ENCODE measurements at regions not wholly inside any gene's neighbourhood (a gene's known extent, or its start where the extent isn't known, plus 50 kb on each side); places are given as distances from the start of the nearest gene placed in this dataset.

- CTCF ChIA-PET, result no interaction called here
- no peak for TF ChIP-seq L3MBTL2 (conservative IDR thresholded peaks at IDR 0.05)
- TF ChIP-seq HDGF (IDR thresholded peaks at IDR 0.05; ENCODE audit: borderline replicate concordance), result no peak
- no peak for TF ChIP-seq TARDBP (IDR thresholded peaks at IDR 0.05)
- TF ChIP-seq LEF1 (IDR thresholded peaks at IDR 0.05; ENCODE audit: borderline replicate concordance), result no peak
- TF ChIP-seq SUZ12 (IDR thresholded peaks at IDR 0.05), result no peak
- no peak for TF ChIP-seq PKNOX1 (IDR thresholded peaks at IDR 0.05)
- no peak for TF ChIP-seq BHLHE40 (IDR thresholded peaks at IDR 0.05; ENCODE audit: borderline replicate concordance)
- no peak for TF ChIP-seq SP1 (IDR thresholded peaks at IDR 0.05)
- no peak for TF ChIP-seq ZNF384 (IDR thresholded peaks at IDR 0.05)
- DNase-seq (ENCODE audit: extremely low spot score), result no peak
Observed at GRCh38 chr18:77482190-77483085, 232.8 kb downstream of the GALR1 start.

GRCh38 chr18:77486985-77487384 is 237.3 kb downstream of the GALR1 start:
- CTCF ChIA-PET, result no interaction called here
- no peak for DNase-seq (ENCODE audit: extremely low spot score)
- POLR2A ChIA-PET, result no interaction called here
- TF ChIP-seq CTBP1 (IDR thresholded peaks at IDR 0.05; ENCODE audit: borderline replicate concordance) (no peak), ZNF384 (IDR thresholded peaks at IDR 0.05) (no peak), BHLHE40 (IDR thresholded peaks at IDR 0.05; ENCODE audit: borderline replicate concordance) (no peak), ARNT (IDR thresholded peaks at IDR 0.05) (no peak), HDGF (IDR thresholded peaks at IDR 0.05; ENCODE audit: borderline replicate concordance) (no peak), FOXM1 (IDR thresholded peaks at IDR 0.05; ENCODE audit: borderline replicate concordance) (no peak), NFRKB (IDR thresholded peaks at IDR 0.05) (no peak), SUZ12 (IDR thresholded peaks at IDR 0.05) (no peak), FOXK2 (IDR thresholded peaks at IDR 0.05) (no peak), ELF4 (IDR thresholded peaks at IDR 0.05) (no peak), PKNOX1 (IDR thresholded peaks at IDR 0.05) (no peak), FOXA1 (IDR thresholded peaks at IDR 0.05) (no peak), LEF1 (IDR thresholded peaks at IDR 0.05; ENCODE audit: borderline replicate concordance) (no peak)

More at GRCh38 chr18:77482190-77483085, 232.8 kb downstream of the GALR1 start:
- POLR2A ChIA-PET, result no interaction called here

- ChIA-PET POLR2A (no interaction called here), CTCF (no interaction called here)
- TF ChIP-seq L3MBTL2 (conservative IDR thresholded peaks at IDR 0.05) (no peak), TARDBP (IDR thresholded peaks at IDR 0.05) (no peak), ELF4 (IDR thresholded peaks at IDR 0.05) (no peak), FOXM1 (IDR thresholded peaks at IDR 0.05; ENCODE audit: borderline replicate concordance) (no peak), NFRKB (IDR thresholded peaks at IDR 0.05) (no peak)
- DNase-seq (ENCODE audit: extremely low spot score), result no peak
Observed at GRCh38 chr18:77487951-77488740, 238.5 kb downstream of the GALR1 start.

- CTCF ChIA-PET, result no interaction called here
- no peak for TF ChIP-seq ZNF384 (IDR thresholded peaks at IDR 0.05)
- no peak for TF ChIP-seq FOXA1 (IDR thresholded peaks at IDR 0.05)
- no peak for TF ChIP-seq L3MBTL2 (conservative IDR thresholded peaks at IDR 0.05)
- TF ChIP-seq SUZ12 (IDR thresholded peaks at IDR 0.05), result no peak
- TF ChIP-seq TARDBP (IDR thresholded peaks at IDR 0.05), result no peak
- no peak for TF ChIP-seq CTBP1 (IDR thresholded peaks at IDR 0.05; ENCODE audit: borderline replicate concordance)
- no peak for TF ChIP-seq NFRKB (IDR thresholded peaks at IDR 0.05)
- TF ChIP-seq ARNT (IDR thresholded peaks at IDR 0.05), result no peak
- TF ChIP-seq PKNOX1 (IDR thresholded peaks at IDR 0.05), result no peak
- no peak for TF ChIP-seq FOXM1 (IDR thresholded peaks at IDR 0.05; ENCODE audit: borderline replicate concordance)
- no peak for TF ChIP-seq SP1 (IDR thresholded peaks at IDR 0.05)
- TF ChIP-seq HDGF (IDR thresholded peaks at IDR 0.05; ENCODE audit: borderline replicate concordance), result no peak
- no peak for DNase-seq (ENCODE audit: extremely low spot score)
- POLR2A ChIA-PET, result no interaction called here
Observed at GRCh38 chr18:77495079-77495478, 245.4 kb downstream of the GALR1 start.

GRCh38 chr18:77495982-77496690 is 246.5 kb downstream of the GALR1 start:
- CTCF ChIA-PET, result no interaction called here
- TF ChIP-seq SP1 (IDR thresholded peaks at IDR 0.05) (no peak), FOXA1 (IDR thresholded peaks at IDR 0.05) (no peak), ELF4 (IDR thresholded peaks at IDR 0.05) (no peak), L3MBTL2 (conservative IDR thresholded peaks at IDR 0.05) (no peak), HDGF (IDR thresholded peaks at IDR 0.05; ENCODE audit: borderline replicate concordance) (no peak), CTBP1 (IDR thresholded peaks at IDR 0.05; ENCODE audit: borderline replicate concordance) (no peak), ZNF384 (IDR thresholded peaks at IDR 0.05) (no peak), LEF1 (IDR thresholded peaks at IDR 0.05; ENCODE audit: borderline replicate concordance) (no peak), FOXK2 (IDR thresholded peaks at IDR 0.05) (no peak), ARNT (IDR thresholded peaks at IDR 0.05) (no peak)

More at GRCh38 chr18:77495982-77496690, 246.5 kb downstream of the GALR1 start:
- no peak for DNase-seq (ENCODE audit: extremely low spot score)
- POLR2A ChIA-PET, result no interaction called here
